SU-DHL-6 (cell line): ENCODE measurements at regions not wholly inside any gene's neighbourhood (a gene's known extent, or its start where the extent isn't known, plus 50 kb on each side); places are given as distances from the start of the nearest gene placed in this dataset.

Experiments
- H2AFZ ChIP-seq: fragments of 200-600 bp; sonication (generic); 2 replicates; pipeline ENCODE4 v1.6.1; 2014; ENCODE audit warnings: low read depth, mild to moderate bottlenecking, moderate library complexity, mixed read lengths, antibody characterized with exemption, low read length; ENCODE audit not compliant: severe bottlenecking
- H3F3A ChIP-seq: fragments of 200-600 bp; shearing (Covaris generic); 2 replicates; pipeline ENCODE4 v1.6.0; 2016; ENCODE audit warnings: antibody characterized with exemption, mild to moderate bottlenecking; ENCODE audit not compliant: insufficient read depth
- H3K27ac ChIP-seq: fragments of 200-600 bp; sonication (generic); 2 replicates; pipeline ENCODE4 v1.5.1; 2016; ENCODE audit warnings: low read depth, mild to moderate bottlenecking, low read length, moderate library complexity, mixed read lengths
- H3K27me3 ChIP-seq: fragments of 200-600 bp; sonication (generic), shearing (Covaris generic); 2 replicates; pipeline ENCODE4 v1.6.0; 2014; ENCODE audit warnings: mild to moderate bottlenecking, low read length
- H3K36me3 ChIP-seq: fragments of 200-600 bp; sonication (generic); 2 replicates; pipeline ENCODE4 v1.6.1; 2014; ENCODE audit warnings: mild to moderate bottlenecking, low read length, mixed read lengths
- H3K4me2 ChIP-seq: fragments of 300-600, 200-600 bp; shearing (Covaris generic), sonication (generic); 2 replicates; pipeline ENCODE4 v1.6.0; 2014; ENCODE audit warnings: low read length, low read depth, mild to moderate bottlenecking; ENCODE audit not compliant: poor library complexity, severe bottlenecking
- H3K4me3 ChIP-seq: fragments of 200-600 bp; sonication (generic); 2 replicates; pipeline ENCODE4 v1.5.1; 2014; ENCODE audit warnings: antibody characterized with exemption, low read length, mild to moderate bottlenecking, mixed read lengths; ENCODE audit not compliant: insufficient read depth, poor library complexity, severe bottlenecking
- H3K79me2 ChIP-seq: fragments of 200-600 bp; sonication (generic); 2 replicates; pipeline ENCODE4 v1.6.1; 2014; ENCODE audit warnings: mild to moderate bottlenecking, low read length, moderate library complexity; ENCODE audit not compliant: insufficient read depth
- H3K9ac ChIP-seq: fragments of 200-600 bp; sonication (generic); 2 replicates; pipeline ENCODE4 v1.7.0; 2014; ENCODE audit warnings: mild to moderate bottlenecking, low read length
- H3K9me2 ChIP-seq: fragments of 200-600 bp; sonication (generic); replicated peaks from 2 replicates; pipeline ENCODE4 v1.6.1; 2014; ENCODE audit warnings: low read length; ENCODE audit not compliant: insufficient read depth
- H3K9me3 ChIP-seq: fragments of 200-600 bp; sonication (generic); 2 replicates; pipeline ENCODE4 v1.6.1; 2014; ENCODE audit warnings: low read length, mixed read lengths; ENCODE audit not compliant: insufficient read depth
- H4K20me1 ChIP-seq: fragments of 200-600 bp; sonication (generic); 2 replicates; pipeline ENCODE4 v1.6.1; 2014; ENCODE audit warnings: low read depth, mild to moderate bottlenecking, antibody characterized with exemption, low read length, moderate library complexity, mixed read lengths
- EZH2phosphoT487 ChIP-seq: fragments of 200-600 bp; sonication (generic), shearing (Covaris generic); conservative IDR thresholded peaks from 2 replicates; pipeline ENCODE4 v1.6.1; 2018; ENCODE audit warnings: mild to moderate bottlenecking, antibody characterized with exemption, low read length, moderate library complexity, mixed read lengths
- TF ChIP-seq, protein P1 (sequence below): fragments of 200-600 bp; sonication (generic); IDR thresholded peaks from one replicate; pipeline ENCODE4 v1.5.1; 2017; ENCODE audit warnings: antibody characterized with exemption, mild to moderate bottlenecking, low read length, moderate library complexity; ENCODE audit not compliant: insufficient read depth, poor library complexity, severe bottlenecking

DNA sequence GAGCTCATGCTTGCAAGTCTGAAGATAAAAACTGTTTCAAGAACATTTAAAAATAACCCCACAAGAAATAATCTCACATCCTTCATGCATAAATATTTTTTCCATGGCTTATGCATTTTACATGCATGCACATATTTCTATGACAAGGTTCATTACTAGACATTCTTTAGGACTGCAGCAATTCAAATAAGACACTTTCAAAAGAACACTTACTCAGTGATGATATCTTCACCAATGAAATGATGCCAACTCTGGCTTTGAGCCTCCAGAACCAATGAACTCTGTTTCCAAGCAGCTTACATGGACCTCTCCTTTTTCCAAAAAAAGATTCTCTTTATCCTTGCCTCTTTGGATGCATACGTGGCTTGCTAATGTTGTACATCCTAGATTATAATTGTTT is 279.9 kb downstream of the ADAM29 start:
- no peak for TF ChIP-seq EZH2phosphoT487
- TF ChIP-seq, protein P1, sequence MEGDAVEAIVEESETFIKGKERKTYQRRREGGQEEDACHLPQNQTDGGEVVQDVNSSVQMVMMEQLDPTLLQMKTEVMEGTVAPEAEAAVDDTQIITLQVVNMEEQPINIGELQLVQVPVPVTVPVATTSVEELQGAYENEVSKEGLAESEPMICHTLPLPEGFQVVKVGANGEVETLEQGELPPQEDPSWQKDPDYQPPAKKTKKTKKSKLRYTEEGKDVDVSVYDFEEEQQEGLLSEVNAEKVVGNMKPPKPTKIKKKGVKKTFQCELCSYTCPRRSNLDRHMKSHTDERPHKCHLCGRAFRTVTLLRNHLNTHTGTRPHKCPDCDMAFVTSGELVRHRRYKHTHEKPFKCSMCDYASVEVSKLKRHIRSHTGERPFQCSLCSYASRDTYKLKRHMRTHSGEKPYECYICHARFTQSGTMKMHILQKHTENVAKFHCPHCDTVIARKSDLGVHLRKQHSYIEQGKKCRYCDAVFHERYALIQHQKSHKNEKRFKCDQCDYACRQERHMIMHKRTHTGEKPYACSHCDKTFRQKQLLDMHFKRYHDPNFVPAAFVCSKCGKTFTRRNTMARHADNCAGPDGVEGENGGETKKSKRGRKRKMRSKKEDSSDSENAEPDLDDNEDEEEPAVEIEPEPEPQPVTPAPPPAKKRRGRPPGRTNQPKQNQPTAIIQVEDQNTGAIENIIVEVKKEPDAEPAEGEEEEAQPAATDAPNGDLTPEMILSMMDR = no peak

DNA sequence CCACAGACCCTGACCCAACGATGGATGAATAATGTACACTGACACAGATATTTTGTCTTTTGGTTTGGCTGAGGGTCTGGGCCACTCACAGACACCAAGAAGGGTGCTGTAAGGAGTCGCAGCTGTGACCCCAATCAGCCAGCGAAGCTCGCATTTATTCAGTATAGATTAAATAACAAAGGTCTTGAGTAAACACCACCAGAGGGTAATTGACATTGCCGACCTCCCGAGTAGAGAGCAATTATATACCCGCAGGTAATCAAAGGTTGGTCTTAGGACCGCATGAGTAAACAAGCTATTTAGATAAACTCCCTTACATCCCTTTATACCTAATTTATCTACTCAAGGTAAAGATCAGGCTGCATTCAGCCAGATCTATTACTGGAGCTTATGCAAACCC is 297.1 kb downstream of the ADAM29 start:
- no peak overlapping the region for H2AFZ ChIP-seq
- no peaks in the 10 kb centered on the region for H3K9me2 ChIP-seq
- H3K79me2 ChIP-seq = no peaks in the 10 kb centered on the region
- H3K9me3 ChIP-seq = peaks cover 29% of the 10 kb centered on the region; the same call in 1 of the 2 replicates
- H3K27ac ChIP-seq = no peak overlapping the region
- H3K9ac ChIP-seq = no peak overlapping the region
- H3F3A ChIP-seq = no peaks in the 10 kb centered on the region
- H3K4me2 ChIP-seq = no peak overlapping the region
- no peak for TF ChIP-seq EZH2phosphoT487
- TF ChIP-seq, protein P1 = no peak
- H3K4me3 ChIP-seq = no peak overlapping the region
- no peaks in the 10 kb centered on the region for H4K20me1 ChIP-seq
- H3K27me3 ChIP-seq = no peaks in the 10 kb centered on the region
- H3K36me3 ChIP-seq = 0 out of 2 replicates have a peak, but pooled peaks cover 3% of the 10 kb centered on the region

More for the DNA sequence above, 279.9 kb downstream of the ADAM29 start:
- no peak overlapping the region for H3K4me3 ChIP-seq
- no peak overlapping the region for H3K9ac ChIP-seq
- no peaks in the 10 kb centered on the region for H3K79me2 ChIP-seq
- no peaks in the 10 kb centered on the region for H3K27me3 ChIP-seq
- no peak overlapping the region for H3K27ac ChIP-seq
- H3K9me2 ChIP-seq = no peaks in the 10 kb centered on the region
- H3K36me3 ChIP-seq = no peaks in the 10 kb centered on the region
- H4K20me1 ChIP-seq = no peaks in the 10 kb centered on the region
- H2AFZ ChIP-seq = peak overlapping the region; percentile 54
- no peaks in the 10 kb centered on the region for H3F3A ChIP-seq
- H3K4me2 ChIP-seq = no peak overlapping the region
- H3K9me3 ChIP-seq = peaks cover 4% of the 10 kb centered on the region; the same call in 1 of the 2 replicates

DNA sequence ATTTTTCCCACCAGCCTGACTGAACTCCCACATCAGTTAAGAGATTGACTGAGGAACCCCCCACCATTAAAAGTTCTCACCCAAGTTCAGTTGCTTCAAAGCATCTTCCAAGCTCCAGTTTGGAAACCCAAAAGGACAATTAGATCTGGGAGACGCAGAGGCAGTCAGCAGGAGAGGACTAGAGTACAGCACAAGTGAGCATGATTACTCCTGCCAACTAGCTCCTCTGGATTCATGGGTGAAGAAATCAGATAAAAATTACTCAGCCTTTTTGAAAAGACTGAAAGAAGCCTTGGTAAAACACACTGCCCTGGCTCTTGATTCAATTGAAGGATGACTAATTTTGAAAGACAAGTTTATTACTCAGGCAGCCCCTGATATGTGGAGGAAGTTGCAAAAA is 297.5 kb downstream of the ADAM29 start:
- no peak overlapping the region for H3K4me3 ChIP-seq
- H4K20me1 ChIP-seq = no peaks in the 10 kb centered on the region
- TF ChIP-seq EZH2phosphoT487 = no peak
- TF ChIP-seq, protein P1 = no peak
- H3F3A ChIP-seq = no peaks in the 10 kb centered on the region
- H3K9ac ChIP-seq = no peak overlapping the region
- H3K36me3 ChIP-seq = 0 out of 2 replicates have a peak, but pooled peaks cover 3% of the 10 kb centered on the region
- peaks cover 32% of the 10 kb centered on the region; the same call in 1 of the 2 replicates for H3K9me3 ChIP-seq
- H3K9me2 ChIP-seq = no peaks in the 10 kb centered on the region
- no peak overlapping the region for H3K4me2 ChIP-seq
- H3K27me3 ChIP-seq = no peaks in the 10 kb centered on the region
- no peak overlapping the region for H3K27ac ChIP-seq
- H2AFZ ChIP-seq = no peak overlapping the region
- no peaks in the 10 kb centered on the region for H3K79me2 ChIP-seq
